ENCODE measurements at regions not wholly inside any gene's neighbourhood (a gene's known extent, or its start where the extent isn't known, plus 50 kb on each side); places are given as distances from the start of the nearest gene placed in this dataset.
"Not testable (repeated sequence)": the region's sequence is repeated elsewhere in the genome, so short reads cannot be mapped to it uniquely, and the experiment has no call there.

DNA sequence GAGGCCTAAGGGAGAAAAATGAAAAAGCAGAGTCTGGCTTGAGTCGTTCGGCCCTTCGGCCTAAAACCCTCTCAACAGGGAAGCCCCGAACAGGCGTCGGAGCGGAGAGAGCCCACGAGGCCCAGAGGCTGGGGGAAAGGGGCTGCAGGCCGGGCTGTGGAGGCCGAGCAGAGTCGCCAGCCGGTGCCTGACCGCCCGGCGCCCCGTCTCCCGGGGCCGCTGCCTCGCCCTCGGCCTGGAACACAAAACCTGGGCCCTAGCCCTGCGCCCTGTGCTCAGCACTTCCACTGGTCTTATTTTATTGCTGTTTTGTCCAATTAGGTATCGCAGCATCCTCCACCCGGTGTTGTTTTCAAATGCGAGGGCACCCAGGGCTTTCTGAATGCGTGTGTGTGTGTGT lies 110.1 kb upstream of the FOXD4L5 start:
- TF ChIP-seq, protein P1, sequence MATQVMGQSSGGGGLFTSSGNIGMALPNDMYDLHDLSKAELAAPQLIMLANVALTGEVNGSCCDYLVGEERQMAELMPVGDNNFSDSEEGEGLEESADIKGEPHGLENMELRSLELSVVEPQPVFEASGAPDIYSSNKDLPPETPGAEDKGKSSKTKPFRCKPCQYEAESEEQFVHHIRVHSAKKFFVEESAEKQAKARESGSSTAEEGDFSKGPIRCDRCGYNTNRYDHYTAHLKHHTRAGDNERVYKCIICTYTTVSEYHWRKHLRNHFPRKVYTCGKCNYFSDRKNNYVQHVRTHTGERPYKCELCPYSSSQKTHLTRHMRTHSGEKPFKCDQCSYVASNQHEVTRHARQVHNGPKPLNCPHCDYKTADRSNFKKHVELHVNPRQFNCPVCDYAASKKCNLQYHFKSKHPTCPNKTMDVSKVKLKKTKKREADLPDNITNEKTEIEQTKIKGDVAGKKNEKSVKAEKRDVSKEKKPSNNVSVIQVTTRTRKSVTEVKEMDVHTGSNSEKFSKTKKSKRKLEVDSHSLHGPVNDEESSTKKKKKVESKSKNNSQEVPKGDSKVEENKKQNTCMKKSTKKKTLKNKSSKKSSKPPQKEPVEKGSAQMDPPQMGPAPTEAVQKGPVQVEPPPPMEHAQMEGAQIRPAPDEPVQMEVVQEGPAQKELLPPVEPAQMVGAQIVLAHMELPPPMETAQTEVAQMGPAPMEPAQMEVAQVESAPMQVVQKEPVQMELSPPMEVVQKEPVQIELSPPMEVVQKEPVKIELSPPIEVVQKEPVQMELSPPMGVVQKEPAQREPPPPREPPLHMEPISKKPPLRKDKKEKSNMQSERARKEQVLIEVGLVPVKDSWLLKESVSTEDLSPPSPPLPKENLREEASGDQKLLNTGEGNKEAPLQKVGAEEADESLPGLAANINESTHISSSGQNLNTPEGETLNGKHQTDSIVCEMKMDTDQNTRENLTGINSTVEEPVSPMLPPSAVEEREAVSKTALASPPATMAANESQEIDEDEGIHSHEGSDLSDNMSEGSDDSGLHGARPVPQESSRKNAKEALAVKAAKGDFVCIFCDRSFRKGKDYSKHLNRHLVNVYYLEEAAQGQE (IDR thresholded peaks at IDR 0.05; ENCODE audit: low read depth): not testable (repeated sequence)
- TF ChIP-seq, protein P2, sequence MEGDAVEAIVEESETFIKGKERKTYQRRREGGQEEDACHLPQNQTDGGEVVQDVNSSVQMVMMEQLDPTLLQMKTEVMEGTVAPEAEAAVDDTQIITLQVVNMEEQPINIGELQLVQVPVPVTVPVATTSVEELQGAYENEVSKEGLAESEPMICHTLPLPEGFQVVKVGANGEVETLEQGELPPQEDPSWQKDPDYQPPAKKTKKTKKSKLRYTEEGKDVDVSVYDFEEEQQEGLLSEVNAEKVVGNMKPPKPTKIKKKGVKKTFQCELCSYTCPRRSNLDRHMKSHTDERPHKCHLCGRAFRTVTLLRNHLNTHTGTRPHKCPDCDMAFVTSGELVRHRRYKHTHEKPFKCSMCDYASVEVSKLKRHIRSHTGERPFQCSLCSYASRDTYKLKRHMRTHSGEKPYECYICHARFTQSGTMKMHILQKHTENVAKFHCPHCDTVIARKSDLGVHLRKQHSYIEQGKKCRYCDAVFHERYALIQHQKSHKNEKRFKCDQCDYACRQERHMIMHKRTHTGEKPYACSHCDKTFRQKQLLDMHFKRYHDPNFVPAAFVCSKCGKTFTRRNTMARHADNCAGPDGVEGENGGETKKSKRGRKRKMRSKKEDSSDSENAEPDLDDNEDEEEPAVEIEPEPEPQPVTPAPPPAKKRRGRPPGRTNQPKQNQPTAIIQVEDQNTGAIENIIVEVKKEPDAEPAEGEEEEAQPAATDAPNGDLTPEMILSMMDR (IDR thresholded peaks at IDR 0.05 in 2 of 3, conservative IDR thresholded peaks at IDR 0.05 in 1 of 3; ENCODE audit: borderline replicate concordance in 1 of 3, insufficient read depth in 1 of 3, low read depth in 2 of 3, low read length in 2 of 3): not testable (repeated sequence)
- TF ChIP-seq ZNF274 (IDR thresholded peaks at IDR 0.05; ENCODE audit: low read depth, low read length); SIN3A (IDR thresholded peaks at IDR 0.05; ENCODE audit: low read depth): not testable (repeated sequence)
